HG02678 (cell line): ENCODE measurements at regions not wholly inside any gene's neighbourhood (a gene's known extent, or its start where the extent isn't known, plus 50 kb on each side); places are given as distances from the start of the nearest gene placed in this dataset.
"Not testable (repeated sequence)": the region's sequence is repeated elsewhere in the genome, so short reads cannot be mapped to it uniquely, and the experiment has no call there.

ENCODE experiments used
- ATAC-seq: cut with Tn5 transposase; IDR thresholded peaks from one replicate; pipeline ENCODE4 v1.9.1; 2021; ENCODE audit warnings: mild to moderate bottlenecking, moderate library complexity; ENCODE audit not compliant: unreplicated experiment

DNA sequence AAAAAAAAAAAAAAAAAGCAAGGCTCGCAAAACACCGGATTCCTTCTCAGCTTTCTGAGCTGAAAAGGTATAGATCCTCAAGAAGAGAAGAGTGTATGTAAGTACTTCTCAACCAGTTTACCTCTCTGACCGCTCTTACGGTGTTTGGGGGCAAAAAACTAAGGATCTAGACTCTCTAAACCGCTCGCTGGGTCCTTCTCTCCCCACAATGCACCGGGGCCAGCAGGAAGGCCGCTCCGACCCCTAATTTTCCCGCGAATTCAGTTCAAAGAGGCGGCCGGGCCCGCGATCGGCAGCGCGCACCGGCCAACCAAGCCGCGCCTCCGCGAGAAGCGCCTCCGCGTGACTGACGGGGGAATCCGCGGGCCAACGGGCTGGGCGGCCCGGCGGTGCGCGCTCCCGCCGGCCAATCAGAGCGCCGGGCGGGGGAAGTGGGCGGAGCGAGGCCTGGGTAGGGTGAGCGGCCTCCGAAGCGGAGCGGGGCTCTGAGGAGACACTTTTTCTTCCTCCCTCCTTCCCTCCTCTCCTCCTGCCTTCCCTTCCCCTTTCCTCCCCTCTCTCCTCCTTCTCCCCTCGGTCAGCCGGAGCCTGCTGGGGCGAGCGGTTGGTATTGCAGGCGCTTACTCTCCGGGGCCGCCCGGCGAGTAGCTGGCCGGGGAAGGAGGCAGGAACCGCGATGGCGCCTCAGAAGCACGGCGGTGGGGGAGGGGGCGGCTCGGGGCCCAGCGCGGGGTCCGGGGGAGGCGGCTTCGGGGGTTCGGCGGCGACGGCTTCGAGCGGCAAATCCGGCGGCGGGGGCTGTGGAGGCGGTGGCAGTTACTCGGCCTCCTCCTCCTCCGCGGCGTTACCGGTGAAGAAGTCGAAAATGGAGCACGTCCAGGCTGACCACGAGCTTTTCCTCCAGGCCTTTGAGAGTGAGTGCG lies 93.0 kb downstream of the CRLF3 start:
- peak; percentile 94 for ATAC-seq

DNA sequence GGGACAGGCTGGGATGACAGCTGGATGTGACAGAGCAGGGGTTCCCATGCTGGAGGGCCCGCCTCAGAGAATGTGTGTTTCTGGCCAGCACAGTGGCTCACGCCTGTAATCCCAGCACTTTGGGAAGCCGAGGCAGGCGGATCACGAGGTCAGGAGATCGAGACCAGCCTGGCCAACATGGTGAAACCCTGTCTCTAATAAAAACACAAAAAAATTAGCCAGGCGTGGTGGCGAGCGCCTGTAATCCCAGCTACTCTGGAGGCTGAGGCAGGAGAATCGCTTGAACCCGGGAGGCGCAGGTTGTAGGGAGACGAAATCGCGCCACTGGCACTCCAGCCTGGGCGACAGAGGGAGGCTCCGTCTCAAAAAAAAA lies 93.7 kb downstream of the CRLF3 start:
- not testable (repeated sequence) for ATAC-seq

DNA sequence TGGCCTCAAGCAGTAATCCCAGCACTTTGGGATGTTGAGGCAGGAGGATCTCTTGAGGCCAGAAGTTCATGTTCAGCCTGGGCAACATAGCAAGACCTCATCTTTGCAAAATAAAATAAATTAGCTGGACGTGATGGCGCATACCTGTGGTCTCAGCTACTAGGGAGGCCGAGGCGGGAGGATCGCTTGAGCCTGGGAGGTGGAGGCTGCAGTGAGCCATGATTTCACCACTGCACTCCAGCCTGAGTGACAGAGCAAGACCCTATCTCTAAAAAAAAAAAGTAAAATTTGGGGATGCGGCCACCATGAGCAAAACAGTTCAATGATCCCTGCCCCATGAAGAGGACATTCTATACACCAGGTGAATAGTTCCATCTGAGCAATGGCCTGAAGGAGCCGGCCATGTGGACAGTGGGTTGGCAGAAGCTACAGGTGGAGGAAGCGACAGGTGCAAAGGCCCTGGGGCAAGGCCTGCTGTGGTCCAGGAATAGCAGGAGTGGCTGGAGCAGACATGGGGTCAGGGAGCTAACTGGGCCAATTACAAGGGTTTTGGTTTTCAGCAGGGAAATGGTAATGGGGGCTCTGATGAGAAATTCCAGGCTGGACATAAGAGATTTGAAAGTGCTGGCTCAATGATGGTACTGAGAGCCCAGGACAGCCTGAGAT lies 94.2 kb downstream of the CRLF3 start:
- ATAC-seq: not testable (repeated sequence)

DNA sequence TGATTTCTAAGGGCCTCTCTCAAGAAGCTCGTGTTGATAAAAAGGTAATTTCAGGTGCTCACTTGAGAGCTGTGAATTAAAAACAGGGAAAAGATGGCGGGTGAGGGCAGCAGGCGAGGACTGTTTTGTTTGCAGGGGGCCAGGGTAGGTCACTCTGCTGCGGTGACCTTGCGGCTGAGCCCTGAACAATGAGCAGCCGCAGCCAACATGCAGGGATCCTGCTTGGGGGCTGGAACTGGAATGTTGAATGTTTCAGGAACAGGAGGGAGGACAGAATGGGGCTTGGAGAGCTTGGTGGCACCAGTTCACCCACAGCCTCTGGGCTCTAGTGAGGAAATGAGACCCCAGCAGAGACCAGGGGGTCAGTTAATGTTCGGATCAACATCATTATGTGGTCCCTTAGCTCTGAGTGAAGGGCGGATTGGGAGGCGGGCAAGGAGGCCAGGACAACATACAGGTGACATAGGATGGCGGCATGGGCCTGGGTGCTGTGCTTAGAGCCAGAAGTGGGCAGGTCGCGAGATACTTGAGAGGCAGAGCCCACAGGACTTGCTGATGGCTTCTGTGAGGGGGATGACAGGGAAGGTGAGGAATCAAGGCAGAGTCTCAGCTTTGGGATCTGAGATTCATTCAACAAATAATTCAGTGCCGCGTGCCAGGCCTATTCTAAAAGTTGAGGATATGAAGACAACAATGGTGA lies 94.9 kb downstream of the CRLF3 start:
- ATAC-seq: not testable (repeated sequence)

DNA sequence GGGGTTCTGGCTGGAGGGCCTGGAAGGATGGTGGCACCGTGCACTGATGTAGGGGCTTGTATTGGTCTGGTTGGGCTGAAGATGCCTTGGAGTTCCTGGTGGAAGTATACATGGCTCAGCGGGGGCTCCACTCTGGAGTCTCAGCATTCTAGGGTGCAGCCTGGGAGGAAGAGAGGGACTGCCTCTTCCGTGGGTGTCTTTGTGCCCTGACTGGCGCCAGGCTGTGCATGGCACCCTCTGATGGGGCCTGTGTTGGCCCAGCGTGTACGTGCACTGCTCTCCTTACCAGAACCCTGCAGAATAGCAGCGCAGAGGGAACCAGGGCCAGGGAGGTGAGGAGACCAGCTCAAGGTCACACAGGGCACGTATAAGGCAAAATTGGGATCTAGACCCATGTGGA lies 97.0 kb downstream of the CRLF3 start:
- not testable (repeated sequence) for ATAC-seq

DNA sequence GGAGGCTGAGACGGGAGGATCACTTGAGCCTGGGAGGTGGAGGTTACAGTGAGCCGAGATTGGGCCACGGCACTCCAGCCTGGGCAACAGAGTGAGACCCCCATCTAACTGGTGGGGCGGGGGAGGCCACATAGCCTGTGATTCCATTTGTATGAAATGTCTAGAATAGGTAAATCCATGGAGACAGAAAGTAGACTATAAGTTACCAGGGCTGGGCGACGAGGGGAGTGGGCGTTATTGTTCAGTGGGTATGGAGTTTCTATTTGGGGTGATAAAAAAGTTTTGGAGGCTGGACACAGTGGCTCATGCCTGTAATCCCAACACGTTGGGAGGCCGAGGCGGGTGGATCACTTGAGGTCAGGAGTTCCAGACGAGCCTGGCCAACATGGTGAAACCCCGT lies 97.8 kb downstream of the CRLF3 start:
- ATAC-seq: not testable (repeated sequence)

DNA sequence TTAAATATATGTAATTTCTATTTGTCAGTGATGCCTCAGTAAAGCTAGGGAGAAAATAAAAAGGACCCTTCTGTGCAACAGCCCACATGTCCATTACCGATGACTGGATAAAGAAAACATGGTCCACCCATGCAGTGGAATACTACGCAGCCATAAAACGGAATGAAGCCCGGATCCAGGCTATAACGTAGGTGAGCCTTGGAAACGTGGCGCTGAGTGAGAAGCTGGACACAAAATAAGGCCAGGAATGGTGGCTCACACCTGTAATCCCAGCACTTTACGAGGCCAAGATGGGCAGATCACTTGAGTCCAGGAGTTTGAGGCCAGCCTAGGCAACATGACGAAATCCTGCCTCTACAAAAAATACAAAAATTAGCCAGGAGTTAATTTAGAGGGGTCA lies 98.2 kb downstream of the CRLF3 start:
- ATAC-seq: not testable (repeated sequence)

DNA sequence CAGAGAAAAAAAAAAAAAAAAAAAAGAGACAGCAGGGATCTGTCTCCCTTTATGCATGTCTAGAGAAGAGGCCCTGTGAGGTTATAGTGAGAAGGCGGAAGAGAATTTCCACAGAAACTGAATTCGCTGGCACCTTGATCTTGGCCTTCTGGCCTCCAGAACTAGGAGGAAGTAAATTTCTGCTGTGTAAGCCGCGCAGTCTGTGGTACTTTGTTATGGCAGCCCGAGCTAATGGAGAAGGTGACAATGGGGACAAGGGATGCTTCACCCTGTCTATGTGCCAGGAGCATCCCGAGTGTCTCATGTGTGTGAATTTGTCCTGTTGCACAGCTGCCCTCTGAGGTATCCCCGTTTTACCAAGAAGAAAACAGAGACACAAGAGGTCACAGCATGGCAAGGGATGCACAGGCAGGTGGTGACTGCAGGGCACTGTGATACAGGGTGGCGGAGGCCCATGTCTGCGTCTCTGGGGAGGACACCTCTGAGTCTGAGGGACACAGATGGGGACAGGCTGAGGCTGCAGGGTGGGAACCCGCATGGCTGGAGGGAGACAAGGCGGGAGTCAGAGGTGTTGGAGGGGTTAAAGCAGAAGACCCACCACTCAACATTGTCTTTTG lies 100.3 kb downstream of the CRLF3 start:
- ATAC-seq: not testable (repeated sequence)

DNA sequence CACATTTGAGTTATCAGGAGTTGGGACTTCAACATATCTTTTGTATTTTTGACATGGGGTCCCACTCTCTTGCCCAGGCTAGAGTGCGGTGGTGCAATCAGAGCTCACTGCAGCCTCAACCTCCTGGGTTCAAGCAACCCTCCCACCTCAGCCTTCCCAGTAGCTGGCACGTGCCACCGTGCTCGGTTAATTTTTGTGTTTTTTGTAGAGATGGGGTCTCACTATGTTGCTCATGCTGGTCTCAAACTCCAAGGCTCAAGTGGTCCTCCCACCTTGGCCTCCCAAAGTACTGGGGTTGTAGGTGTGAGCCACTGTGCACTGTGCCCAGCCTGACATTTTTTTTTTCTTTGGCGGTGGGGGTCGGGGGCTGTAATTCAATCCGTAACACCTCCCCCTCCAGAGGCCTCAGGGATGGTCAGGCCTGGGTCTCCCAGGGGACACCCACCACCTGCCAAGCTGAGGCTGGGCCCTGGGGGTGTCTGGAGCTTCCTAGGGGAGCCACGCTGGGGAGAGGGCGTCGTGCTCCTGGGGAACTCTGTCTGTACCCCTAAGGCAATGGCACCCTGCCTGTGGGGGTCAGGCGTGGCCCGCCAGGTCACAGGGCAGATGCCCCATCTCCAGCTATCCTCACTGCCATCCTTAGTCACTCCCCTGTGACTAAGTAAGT lies 102.2 kb downstream of the CRLF3 start:
- not testable (repeated sequence) for ATAC-seq

DNA sequence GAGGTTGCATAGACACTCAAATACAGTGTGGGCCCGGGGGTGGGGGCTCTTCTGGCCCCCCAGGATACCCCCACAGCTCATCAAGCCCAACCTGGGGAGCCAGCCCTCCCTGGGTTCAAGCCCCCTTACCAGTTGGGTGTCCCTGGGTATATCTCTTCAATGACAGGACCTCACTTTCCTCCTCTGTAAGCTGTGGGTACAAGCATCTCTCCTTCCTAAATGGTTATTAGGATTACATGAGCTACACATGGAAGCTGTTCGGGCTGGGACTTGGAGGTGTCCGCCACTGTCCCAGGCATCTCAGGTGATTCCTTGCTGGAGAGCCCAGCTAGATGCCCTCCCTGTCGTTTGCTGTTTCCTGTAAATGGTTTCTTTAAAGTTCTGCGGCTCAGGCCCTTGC lies 103.5 kb downstream of the CRLF3 start:
- not testable (repeated sequence) for ATAC-seq

DNA sequence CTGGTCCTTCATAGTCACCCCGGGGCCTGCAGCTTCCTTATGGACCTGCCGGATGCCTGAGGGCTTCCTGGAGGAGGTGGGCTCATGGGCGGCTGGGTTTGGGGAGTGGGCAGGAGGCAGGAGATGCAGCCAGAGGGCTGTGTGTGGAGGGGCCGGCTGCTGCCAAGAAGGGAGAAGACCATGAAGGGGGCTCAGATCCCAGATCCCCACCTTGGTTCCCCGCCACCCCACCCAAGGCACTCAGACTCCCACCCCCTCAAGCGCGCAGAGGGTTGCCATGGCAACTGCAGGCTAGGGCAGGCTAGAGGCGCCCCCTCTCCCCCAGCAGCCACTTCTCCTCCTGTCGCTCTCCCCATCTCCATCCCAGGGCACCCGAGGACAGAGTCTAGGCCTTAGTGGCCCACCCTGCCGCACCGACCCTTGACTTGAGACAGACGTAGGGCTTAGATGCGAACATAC lies 104.5 kb downstream of the CRLF3 start:
- no peak for ATAC-seq

DNA sequence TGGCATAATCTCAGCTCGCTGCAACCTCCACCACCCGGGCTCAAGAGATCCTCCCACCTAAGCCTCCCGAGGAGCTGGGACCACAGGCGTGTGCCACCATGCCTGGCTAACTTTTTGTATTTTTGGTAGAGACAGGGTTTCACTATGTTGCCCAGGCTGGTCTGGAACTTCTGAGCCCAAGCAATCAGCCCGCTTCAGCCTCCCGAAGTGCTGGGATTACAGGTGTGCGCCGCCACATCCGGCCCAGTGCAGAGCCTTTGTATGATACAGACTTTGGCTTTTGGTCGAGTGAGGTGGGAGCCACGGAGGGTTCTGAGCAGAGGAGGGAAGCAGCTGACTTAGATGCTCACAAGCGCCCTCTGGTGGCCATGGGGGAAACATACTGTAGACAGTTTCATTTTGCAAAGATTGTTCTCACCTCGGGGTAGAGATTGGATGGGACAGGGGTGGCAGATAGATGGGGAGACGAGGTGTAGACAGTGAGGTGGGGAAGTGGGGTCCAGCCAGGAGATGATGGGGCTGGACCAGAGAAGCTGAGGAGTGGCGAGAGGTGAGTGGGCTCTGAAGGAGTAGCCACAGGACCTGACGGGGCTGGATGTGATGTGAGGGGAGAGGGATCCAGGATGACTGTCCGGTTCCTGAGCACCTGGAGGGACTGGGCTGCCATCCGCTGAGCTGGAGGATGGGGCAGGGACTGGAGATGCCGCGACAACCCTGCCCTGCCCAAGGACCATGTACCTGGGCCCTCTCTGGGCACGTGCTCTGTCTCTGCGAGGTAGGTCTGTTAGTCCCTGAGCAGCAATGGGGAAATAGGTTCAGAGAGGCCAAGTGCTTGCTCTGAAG lies 105.1 kb downstream of the CRLF3 start:
- ATAC-seq: not testable (repeated sequence)

DNA sequence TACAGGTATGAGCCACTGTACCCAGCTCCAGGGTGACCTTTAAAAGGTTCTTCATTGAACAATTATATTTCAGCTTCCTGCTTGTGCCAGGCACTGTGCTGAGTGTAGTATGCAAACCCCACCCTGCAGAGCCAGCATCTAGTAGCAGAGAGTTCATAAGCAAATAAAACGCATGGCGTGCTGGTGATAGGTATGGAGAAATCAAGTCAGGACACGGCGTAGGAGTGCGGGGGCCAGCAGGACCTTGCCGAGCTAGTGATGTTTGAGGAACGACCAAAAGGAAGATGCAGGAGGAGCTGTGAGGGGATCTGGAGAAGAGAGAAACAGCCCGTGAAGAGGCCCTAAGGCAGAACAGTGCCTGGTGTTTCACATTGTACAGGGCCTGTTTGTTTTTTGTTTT lies 105.8 kb downstream of the CRLF3 start:
- not testable (repeated sequence) for ATAC-seq

DNA sequence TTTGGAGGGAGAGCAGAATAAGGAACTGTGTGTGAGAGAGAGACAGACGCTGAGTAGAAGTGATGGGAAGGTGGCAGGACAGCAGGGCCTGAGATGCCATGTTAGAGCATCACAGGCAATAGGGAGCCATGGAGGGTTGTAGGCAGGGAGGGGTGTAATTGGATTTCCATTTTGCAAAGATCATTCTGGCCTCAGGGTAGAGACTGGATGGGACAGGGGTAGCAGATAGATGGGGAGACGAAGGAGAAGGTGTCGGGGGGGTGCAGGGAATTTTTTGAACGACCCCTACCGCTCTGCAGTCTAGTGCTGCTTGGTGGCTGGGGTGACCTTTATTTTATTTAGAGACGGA lies 106.4 kb downstream of the CRLF3 start:
- not testable (repeated sequence) for ATAC-seq

DNA sequence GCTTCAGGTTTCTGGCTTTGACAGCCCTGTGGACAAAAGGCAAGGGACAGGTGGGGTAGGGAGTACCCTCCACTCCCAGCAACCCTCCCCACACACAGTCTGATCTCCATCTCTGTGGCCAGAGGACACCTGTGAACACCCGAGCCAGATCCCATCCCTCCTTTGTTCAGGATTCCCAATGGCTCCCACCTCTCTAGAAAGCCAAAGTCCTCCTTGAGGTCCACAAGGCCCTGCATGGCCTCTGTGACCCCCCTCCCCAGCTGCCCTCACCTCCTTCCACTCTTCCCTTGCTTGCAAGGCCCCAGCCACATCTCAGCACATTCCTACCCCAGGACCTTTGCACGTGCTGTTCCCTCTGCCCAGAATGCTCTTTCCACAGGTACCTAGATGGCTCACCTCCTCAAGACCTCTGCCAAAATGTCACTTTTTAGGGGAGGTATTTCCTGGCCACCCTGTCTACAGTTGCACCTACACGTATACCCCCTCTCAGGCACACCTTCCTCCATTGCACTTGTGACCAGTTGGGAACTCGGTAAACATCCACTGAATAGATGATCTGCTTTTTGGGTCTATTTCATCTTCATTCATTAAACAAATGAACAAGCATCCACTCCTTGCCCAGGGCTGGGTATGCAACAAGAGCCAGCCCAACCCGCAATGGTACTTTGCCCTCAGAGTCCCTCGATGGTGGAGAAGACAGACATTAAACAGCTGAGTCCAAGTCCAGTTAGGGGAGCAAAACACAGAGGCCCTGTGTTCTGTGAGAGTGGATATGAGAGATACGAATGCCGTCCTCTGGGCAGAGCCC lies 107.0 kb downstream of the CRLF3 start:
- ATAC-seq: no peak

DNA sequence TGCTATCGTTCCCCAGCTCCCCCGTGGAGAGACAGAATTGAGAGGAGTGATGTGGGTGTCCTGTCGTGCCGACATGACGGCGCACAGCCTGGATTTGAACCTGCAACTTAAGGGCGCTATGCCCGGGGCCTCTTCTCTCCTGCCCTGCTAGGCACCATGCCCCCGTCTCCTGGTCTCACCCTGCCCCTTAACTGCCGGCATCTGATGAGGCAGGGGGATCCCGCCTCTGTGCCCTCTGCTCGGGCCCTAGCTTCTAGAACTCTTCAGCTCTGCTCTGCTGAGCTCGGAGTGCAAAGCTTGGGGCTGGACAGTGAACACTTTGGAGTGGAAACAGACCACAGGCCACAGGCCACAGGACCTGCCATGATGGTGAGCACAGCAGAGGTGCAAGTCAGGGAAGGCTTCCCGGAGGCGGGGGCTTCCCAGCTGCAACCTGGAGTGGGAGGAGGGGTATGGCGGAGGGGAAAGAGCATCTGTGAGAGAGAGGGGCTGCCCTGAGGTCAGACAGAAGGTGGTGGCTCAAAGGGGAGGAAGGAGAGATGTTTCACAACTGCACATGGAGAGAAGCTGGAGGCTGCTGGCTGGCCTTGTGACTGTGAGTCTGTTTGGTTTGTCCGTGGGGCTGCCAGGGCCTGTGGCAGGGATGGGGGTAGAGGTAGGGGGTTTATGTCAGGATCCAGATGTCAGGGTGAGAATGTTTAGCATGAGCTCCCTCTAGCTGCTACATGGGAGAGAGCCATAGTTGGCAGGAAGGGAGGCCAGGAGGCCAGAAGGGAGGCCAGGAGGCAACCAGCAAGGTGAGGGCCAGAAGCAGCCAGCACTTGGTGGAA lies 107.8 kb downstream of the CRLF3 start:
- no peak for ATAC-seq

DNA sequence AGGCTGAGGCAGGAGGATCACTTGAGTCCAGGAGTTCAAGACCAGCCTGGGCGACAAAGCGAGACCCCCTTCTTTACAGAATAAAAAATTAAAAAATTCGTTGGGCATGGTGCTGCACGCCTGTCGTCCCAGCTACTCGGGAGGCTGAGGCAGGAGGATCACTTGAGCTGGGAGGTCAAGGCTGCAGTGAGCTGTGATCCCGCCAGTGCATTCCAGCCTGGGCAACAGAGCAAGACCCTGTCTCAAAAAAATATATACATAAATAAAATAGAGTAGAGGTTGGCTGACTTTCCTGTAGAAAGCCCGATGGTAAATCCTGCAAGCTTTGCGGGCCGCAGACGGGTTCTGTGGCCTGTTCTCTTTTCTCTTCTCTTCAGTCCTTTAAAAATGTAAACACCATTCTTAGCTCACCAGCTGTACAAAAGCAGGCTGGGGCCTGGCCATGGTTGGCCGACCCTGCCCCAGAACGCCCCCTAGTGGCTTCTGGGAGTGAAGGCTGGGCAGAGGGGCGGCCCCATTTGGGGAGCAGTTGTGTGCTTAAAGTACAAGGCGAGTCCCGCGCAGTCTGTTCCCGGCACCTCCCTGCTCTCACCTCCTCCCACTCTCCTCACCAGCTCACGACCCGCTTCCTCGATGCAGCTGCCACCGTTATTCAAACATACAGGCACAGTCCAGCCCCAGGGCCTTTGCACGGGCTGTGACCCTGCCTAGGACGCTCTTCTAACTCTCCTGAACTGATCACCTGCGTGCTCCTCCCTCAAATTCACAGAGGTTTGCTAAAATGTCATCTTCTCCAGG lies 109.5 kb downstream of the CRLF3 start:
- ATAC-seq: peak; percentile 74
